NB4 (cell line): ENCODE measurements at regions not wholly inside any gene's neighbourhood (a gene's known extent, or its start where the extent isn't known, plus 50 kb on each side); places are given as distances from the start of the nearest gene placed in this dataset.

Experiments used
- DNase-seq: peaks from one replicate; pipeline ENCODE4 v3.0.0; 2010; ENCODE audit warnings: low read depth
- H3K4me3 ChIP-seq: one replicate; pipeline ENCODE4 v1.5.1; 2011; ENCODE audit warnings: mild to moderate bottlenecking, low read depth, low read length, moderate library complexity
- MYC ChIP-seq: IDR thresholded peaks from 2 replicates; pipeline ENCODE4 v1.6.1; 2011; ENCODE audit warnings: low read depth, low read length
- POLR2A ChIP-seq: IDR thresholded peaks from 2 replicates; pipeline ENCODE4 v1.6.1; 2011; ENCODE audit warnings: mild to moderate bottlenecking; ENCODE audit not compliant: insufficient read length; ENCODE audit errors: extremely low read depth
- TF ChIP-seq, protein P1 (sequence below): IDR thresholded peaks from 2 replicates; pipeline ENCODE4 v1.6.1; 2011; ENCODE audit warnings: low read depth, low read length
- TF ChIP-seq, protein P2 (sequence below): IDR thresholded peaks from one replicate; pipeline ENCODE4 v1.5.1; 2012; ENCODE audit warnings: low read depth, low read length

DNA sequence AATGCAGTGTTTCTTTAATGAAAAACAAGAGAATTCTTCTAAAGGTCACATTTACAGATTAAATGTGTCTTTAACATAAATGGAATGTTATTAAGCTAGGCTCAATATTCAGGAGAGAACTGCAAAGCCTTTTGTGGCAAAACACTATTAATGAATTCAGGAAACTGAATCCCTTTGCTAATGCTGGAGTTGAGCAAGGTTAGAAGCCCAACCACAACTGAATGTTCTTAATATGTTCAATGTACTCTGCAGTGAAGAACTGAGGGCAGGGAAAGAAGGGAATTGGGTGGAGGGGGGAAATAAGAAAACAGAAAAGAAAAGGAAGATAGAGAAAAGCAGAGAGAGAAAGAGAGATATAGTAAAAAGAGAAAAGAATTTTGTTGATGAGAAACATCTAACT is 276.7 kb upstream of the TMEM161B start:
- TF ChIP-seq POLR2A (no peak), MYC (no peak)
- TF ChIP-seq, protein P1, sequence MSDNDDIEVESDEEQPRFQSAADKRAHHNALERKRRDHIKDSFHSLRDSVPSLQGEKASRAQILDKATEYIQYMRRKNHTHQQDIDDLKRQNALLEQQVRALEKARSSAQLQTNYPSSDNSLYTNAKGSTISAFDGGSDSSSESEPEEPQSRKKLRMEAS, result no peak
- TF ChIP-seq, protein P2, sequence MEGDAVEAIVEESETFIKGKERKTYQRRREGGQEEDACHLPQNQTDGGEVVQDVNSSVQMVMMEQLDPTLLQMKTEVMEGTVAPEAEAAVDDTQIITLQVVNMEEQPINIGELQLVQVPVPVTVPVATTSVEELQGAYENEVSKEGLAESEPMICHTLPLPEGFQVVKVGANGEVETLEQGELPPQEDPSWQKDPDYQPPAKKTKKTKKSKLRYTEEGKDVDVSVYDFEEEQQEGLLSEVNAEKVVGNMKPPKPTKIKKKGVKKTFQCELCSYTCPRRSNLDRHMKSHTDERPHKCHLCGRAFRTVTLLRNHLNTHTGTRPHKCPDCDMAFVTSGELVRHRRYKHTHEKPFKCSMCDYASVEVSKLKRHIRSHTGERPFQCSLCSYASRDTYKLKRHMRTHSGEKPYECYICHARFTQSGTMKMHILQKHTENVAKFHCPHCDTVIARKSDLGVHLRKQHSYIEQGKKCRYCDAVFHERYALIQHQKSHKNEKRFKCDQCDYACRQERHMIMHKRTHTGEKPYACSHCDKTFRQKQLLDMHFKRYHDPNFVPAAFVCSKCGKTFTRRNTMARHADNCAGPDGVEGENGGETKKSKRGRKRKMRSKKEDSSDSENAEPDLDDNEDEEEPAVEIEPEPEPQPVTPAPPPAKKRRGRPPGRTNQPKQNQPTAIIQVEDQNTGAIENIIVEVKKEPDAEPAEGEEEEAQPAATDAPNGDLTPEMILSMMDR, result no peak
- no peak for DNase-seq
- no peak overlapping the region for H3K4me3 ChIP-seq

DNA sequence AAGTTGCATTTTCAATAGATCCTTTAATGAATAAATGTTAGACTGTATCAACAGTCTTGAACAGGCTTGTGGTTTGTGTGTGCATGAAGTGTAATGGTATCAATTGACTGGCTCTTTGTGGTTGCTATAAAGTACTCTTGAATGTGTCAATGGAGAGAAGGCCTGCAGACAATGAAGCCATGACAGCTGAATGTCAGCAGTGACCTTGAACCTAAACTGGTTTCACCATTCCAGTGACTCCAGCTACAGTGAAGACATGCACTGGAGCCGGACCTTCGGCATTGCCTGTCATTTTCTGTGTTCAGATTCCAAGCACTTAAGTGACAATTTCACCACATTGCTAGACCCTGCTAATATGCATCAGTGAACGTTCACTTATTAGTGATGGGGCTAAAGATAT is 276.0 kb upstream of the TMEM161B start:
- H3K4me3 ChIP-seq, result no peak overlapping the region
- TF ChIP-seq, protein P1, result no peak
- TF ChIP-seq, protein P2, result no peak
- TF ChIP-seq MYC, result no peak
- no peak for TF ChIP-seq POLR2A
- no peak for DNase-seq

DNA sequence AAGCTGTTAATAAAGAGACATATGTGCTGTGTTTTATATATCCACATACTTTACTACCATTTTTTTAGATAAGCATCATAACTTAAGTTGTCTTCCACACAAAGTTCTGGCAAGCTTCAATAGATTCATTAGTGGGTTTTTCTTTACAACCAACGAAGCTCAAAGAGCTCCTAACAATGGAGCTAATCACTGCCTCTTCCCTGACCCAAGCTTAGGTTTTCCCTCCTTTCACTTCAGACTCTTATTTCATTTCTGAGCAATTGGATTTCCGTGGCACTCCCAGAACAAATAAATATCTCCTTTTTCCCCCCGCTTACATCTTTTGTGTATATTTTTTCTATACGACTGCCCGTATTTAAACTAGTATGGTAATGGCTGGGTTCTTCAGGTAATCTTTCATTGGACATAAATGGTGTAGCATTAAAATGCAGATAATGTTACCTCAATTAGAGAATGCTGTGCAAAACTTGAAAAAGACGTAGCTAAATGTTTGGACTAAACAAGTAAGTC is 275.5 kb upstream of the TMEM161B start:
- TF ChIP-seq, protein P2, result no peak
- no peak for DNase-seq
- no peak overlapping the region for H3K4me3 ChIP-seq

DNA sequence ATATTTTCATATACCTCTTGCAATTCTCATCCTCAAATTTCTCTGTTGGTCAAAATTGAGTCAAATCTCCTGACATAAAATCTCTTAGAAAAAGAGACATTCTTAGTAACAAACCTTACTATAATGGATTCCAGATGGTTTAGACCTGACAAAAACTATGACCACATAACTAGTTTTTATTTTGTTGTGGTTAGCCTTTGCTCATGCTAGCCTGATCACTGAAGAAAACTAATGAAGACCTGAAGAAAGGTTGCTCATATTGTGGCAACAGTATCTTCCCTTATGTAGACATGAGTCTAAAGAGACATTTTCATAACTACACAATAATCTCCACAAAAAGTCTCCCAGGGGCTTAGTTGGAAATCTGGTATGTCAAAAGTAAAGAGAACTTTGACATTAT is 274.1 kb upstream of the TMEM161B start:
- TF ChIP-seq, protein P1, result no peak
- TF ChIP-seq POLR2A (no peak), MYC (no peak)
- TF ChIP-seq, protein P2, result no peak
- no peak overlapping the region for H3K4me3 ChIP-seq
- DNase-seq, result no peak

DNA sequence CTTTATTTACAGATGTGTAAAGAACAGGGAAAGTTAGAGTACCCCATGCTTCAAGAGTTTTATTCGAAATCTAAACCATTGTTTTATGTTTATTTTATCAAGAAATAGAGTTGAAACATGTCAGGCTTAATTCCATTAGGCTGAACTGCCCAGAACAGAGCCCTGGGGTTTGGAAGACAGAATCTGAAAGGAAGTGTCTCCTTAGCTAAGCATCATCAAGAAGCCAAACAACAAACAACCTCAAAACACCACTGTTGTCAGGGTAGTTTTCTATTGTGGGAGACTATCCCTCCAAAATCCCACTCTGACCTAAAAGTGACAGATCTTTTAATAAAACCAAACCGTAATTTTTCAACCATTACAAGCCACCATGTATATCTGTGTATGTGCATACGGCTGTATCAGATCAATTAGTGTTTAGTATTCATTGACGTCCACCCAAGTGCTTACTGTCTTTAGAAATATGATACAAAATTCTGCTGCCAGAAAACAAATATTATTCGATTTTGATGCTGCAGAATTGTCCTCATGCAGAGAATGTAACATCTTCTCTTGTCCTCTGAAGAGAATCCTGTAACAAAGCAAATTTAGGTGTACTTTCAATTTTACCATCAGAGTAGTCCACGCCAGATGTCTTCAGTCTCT is 271.9 kb upstream of the TMEM161B start:
- no peak overlapping the region for H3K4me3 ChIP-seq
- DNase-seq, result no peak
- TF ChIP-seq, protein P2, result no peak
- no peak for TF ChIP-seq MYC
- TF ChIP-seq POLR2A, result no peak
- TF ChIP-seq, protein P1, result no peak

DNA sequence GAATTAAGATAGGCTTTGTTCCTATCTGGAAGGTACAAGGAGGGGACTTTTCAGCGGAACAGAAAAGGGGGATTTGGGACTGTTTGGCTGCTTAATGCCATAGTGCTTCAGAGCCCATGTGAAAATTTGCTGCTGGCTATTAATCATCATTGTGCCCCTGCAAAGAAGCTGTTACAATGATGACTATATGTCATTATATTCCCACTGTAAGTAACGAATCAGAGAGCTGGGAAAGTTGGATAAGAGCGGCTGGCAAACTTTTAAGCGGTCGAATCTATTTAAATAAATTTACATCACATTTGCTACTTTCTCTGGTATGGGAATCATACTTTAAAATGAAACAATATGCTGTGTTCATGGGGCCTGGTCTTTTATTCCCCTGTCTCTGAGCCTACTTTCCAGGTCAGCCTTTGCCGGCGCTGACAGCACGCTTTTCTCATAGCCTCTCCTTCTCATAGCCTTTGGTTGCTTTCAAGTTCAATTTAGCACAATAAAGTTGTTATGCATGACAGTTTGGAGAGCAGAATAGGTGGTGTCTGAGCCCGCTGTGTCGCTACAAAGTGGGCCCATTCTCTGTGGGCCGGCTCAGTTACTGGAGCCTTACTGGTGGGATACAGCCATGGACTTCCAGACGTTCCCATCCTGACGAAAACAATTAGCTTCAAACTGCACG is 271.2 kb upstream of the TMEM161B start:
- no peak for DNase-seq
- H3K4me3 ChIP-seq, result no peak overlapping the region
- TF ChIP-seq POLR2A, result no peak
- TF ChIP-seq, protein P1, result no peak
- TF ChIP-seq, protein P2, result no peak
- no peak for TF ChIP-seq MYC
